ENCODE measurements at regions not wholly inside any gene's neighbourhood (a gene's known extent, or its start where the extent isn't known, plus 50 kb on each side); places are given as distances from the start of the nearest gene placed in this dataset.

DNA sequence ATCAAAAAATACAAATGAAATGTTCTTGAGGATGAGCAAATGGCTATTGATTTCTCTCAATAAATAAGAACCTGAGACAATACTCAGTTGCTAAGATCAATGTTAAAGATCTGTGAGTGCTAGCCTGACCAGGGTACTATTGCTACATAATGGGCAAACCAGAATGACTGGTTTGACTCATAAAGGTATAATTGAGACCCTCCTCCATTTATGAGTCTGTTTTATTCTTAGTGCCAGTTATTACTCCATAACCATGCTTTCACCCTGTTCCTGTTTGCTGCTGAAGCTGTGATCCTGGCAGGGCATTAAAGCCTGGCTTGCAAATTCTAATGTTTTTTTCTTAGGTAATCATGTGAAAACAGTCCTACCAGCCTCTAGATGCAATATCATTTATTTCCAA, 56.6 kb upstream of the PPM1B start:
- H3K36me3 ChIP-seq (ENCODE audit: control insufficient read depth in 2 of 2, extremely low read depth in 1 of 2, insufficient read depth in 2 of 2, low read length in 2 of 2), result no peaks in the 10 kb centered on the region
- BruUV-seq (replicated peaks), result no TSS peak
- dilution Hi-C loops (cut with MboI; ENCODE audit: extremely low pct_ligation_motif_present, low sequenced_read_pairs), result no loop called here
- no peak overlapping the region for H2AFZ ChIP-seq (ENCODE audit: low read depth, low read length)
- no peak overlapping the region for H3K9ac ChIP-seq (replicated peaks; ENCODE audit: extremely low read depth, insufficient read depth, low read length)
- H3K4me1 ChIP-seq (ENCODE audit: control insufficient read depth, extremely low read depth, insufficient read depth, low read length), result no peaks in the 10 kb centered on the region
- no peaks in the 10 kb centered on the region for H3K9me1 ChIP-seq (replicated peaks; ENCODE audit: control insufficient read depth, extremely low read depth, insufficient read depth, low read length)
- no peak overlapping the region for H3K27ac ChIP-seq (ENCODE audit: insufficient read depth, low read depth, low read length)
- no peaks in the 10 kb centered on the region for H3K9me3 ChIP-seq (replicated peaks; ENCODE audit: control insufficient read depth, insufficient read depth, low read length)
- peak; percentile 8 for FAIRE-seq
- POLR2A ChIA-PET, result no interaction called here
- no peaks in the 10 kb centered on the region for H4K20me1 ChIP-seq (replicated peaks; ENCODE audit: control insufficient read depth, extremely low read depth, insufficient read depth, low read length)
- DNase-seq (ENCODE audit: low read depth, low spot score), result no peak
- H3K79me2 ChIP-seq (ENCODE audit: control insufficient read depth, insufficient read depth, low read length), result no peaks in the 10 kb centered on the region
- TF ChIP-seq FOS (IDR thresholded peaks at IDR 0.05; ENCODE audit: borderline replicate concordance, insufficient read depth, low read length) (no peak), JUN (IDR thresholded peaks at IDR 0.05; ENCODE audit: borderline replicate concordance, insufficient read depth, insufficient read length, low read depth) (no peak), GATA2 (IDR thresholded peaks at IDR 0.05; ENCODE audit: insufficient read depth, insufficient read length, low read depth, low read length) (no peak), POLR2A (IDR thresholded peaks at IDR 0.05; ENCODE audit: low read depth, low read length) (no peak), EZH2 (IDR thresholded peaks at IDR 0.05; ENCODE audit: borderline replicate concordance, low read depth, low read length, severe bottlenecking) (no peak), MAX (IDR thresholded peaks at IDR 0.05; ENCODE audit: insufficient read depth, insufficient read length) (no peak), MYC (IDR thresholded peaks at IDR 0.05; ENCODE audit: low read depth, low read length) (no peak), POLR2AphosphoS5 (IDR thresholded peaks at IDR 0.05; ENCODE audit: insufficient read depth, low read depth, low read length) (no peak)
- TF ChIP-seq, protein P1, sequence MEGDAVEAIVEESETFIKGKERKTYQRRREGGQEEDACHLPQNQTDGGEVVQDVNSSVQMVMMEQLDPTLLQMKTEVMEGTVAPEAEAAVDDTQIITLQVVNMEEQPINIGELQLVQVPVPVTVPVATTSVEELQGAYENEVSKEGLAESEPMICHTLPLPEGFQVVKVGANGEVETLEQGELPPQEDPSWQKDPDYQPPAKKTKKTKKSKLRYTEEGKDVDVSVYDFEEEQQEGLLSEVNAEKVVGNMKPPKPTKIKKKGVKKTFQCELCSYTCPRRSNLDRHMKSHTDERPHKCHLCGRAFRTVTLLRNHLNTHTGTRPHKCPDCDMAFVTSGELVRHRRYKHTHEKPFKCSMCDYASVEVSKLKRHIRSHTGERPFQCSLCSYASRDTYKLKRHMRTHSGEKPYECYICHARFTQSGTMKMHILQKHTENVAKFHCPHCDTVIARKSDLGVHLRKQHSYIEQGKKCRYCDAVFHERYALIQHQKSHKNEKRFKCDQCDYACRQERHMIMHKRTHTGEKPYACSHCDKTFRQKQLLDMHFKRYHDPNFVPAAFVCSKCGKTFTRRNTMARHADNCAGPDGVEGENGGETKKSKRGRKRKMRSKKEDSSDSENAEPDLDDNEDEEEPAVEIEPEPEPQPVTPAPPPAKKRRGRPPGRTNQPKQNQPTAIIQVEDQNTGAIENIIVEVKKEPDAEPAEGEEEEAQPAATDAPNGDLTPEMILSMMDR (IDR thresholded peaks at IDR 0.05; ENCODE audit: extremely low read depth in 1 of 2, insufficient read depth in 1 of 2, low read depth in 1 of 2, low read length in 2 of 2), result no peak
- intact Hi-C loops (cut with micrococcal nuclease), result no loop called here
- no peak overlapping the region for H3K4me3 ChIP-seq (replicated peaks in 1 of 3; ENCODE audit: insufficient read depth in 1 of 3, low read depth in 1 of 3, low read length in 3 of 3)
- peaks cover 0 to 4% of the 10 kb centered on the region in 2 experiments for H3K27me3 ChIP-seq (ENCODE audit: control insufficient read depth in 2 of 2, insufficient read depth in 2 of 2, low read length in 2 of 2)
- CTCF ChIA-PET, result no interaction called here
- H3K4me2 ChIP-seq (ENCODE audit: insufficient read depth, low read length), result no peak overlapping the region
